OCI-LY1 (cell line): ENCODE measurements at regions not wholly inside any gene's neighbourhood (a gene's known extent, or its start where the extent isn't known, plus 50 kb on each side); places are given as distances from the start of the nearest gene placed in this dataset.

Source experiments
- H2AFZ ChIP-seq: fragments of 200-600 bp; sonication (generic), shearing (Covaris generic); 2 replicates; pipeline ENCODE4 v1.6.0; 2014; ENCODE audit warnings: antibody characterized with exemption, mild to moderate bottlenecking, low read length
- H3F3A ChIP-seq: fragments of 200-600 bp; sonication (generic), shearing (Covaris generic); 2 replicates; pipeline ENCODE4 v1.6.0; 2014; ENCODE audit warnings: mild to moderate bottlenecking, antibody characterized with exemption, low read length, moderate library complexity; ENCODE audit not compliant: insufficient read depth
- H3K27ac ChIP-seq: fragments of 200-600 bp; sonication (generic); 2 replicates; pipeline ENCODE4 v1.5.1; 2014; ENCODE audit warnings: low read length, mixed run types, mild to moderate bottlenecking, low read depth; ENCODE audit not compliant: poor library complexity, severe bottlenecking
- H3K27me3 ChIP-seq: fragments of 200-600 bp; sonication (generic); 2 replicates; pipeline ENCODE4 v1.6.0; 2014; ENCODE audit warnings: antibody characterized with exemption, mild to moderate bottlenecking, low read length, moderate library complexity; ENCODE audit not compliant: insufficient read depth
- H3K36me3 ChIP-seq: fragments of 200-600 bp; sonication (generic); 2 replicates; pipeline ENCODE4 v1.6.1; 2014; ENCODE audit warnings: mild to moderate bottlenecking, antibody characterized with exemption, low read length, moderate library complexity, mixed read lengths; ENCODE audit not compliant: insufficient read depth
- H3K4me1 ChIP-seq: fragments of 200-600 bp; sonication (generic); 2 replicates; pipeline ENCODE4 v1.5.1; 2014; ENCODE audit warnings: mild to moderate bottlenecking, low read length, moderate library complexity; ENCODE audit not compliant: insufficient read depth, severe bottlenecking
- H3K4me2 ChIP-seq: fragments of 200-600 bp; sonication (generic), shearing (Covaris generic); 2 replicates; pipeline ENCODE4 v1.6.1; 2014; ENCODE audit warnings: low read length
- H3K4me3 ChIP-seq: fragments of 200-600 bp; sonication (generic); 2 replicates; pipeline ENCODE4 v1.5.1; 2014; ENCODE audit warnings: low read length, low read depth, mild to moderate bottlenecking, mixed read lengths; ENCODE audit not compliant: poor library complexity, severe bottlenecking
- H3K79me2 ChIP-seq: fragments of 200-600 bp; shearing (Covaris generic); 2 replicates; pipeline ENCODE4 v1.6.1; 2016; ENCODE audit warnings: mixed run types, low read length, mixed read lengths; ENCODE audit not compliant: insufficient read depth
- H3K9ac ChIP-seq: fragments of 200-600 bp; sonication (generic), shearing (Covaris generic); 2 replicates; pipeline ENCODE4 v1.6.1; 2014; ENCODE audit warnings: mild to moderate bottlenecking, low read length, mixed read lengths
- H3K9me2 ChIP-seq: fragments of 200-600 bp; sonication (generic), shearing (Covaris generic); 2 replicates; pipeline ENCODE4 v1.6.1; 2014; ENCODE audit warnings: low read depth, mild to moderate bottlenecking, low read length, mixed read lengths
- H3K9me3 ChIP-seq: fragments of 200-600 bp; shearing (Covaris generic); 2 replicates; pipeline ENCODE4 v1.6.1; 2014; ENCODE audit warnings: low read length, mixed read lengths
- H4K20me1 ChIP-seq: fragments of 200-600 bp; sonication (generic), shearing (Covaris generic); 2 replicates; pipeline ENCODE4 v1.6.0; 2016; ENCODE audit warnings: mild to moderate bottlenecking, low read length; ENCODE audit not compliant: insufficient read depth
- EZH2 ChIP-seq: fragments of 200-600 bp; sonication (generic), shearing (Covaris generic); IDR thresholded peaks from 2 replicates; pipeline ENCODE4 v1.8.0; 2017; ENCODE audit warnings: borderline replicate concordance, mixed run types, mild to moderate bottlenecking, antibody characterized with exemption, low read length, moderate library complexity, mixed read lengths
- TF ChIP-seq, protein P1 (sequence below): fragments of 200-600 bp; sonication (generic), shearing (Covaris generic); IDR thresholded peaks from 2 replicates; pipeline ENCODE4 v1.5.1; 2017; ENCODE audit warnings: mild to moderate bottlenecking, antibody characterized with exemption, low read length, moderate library complexity, mixed read lengths

DNA sequence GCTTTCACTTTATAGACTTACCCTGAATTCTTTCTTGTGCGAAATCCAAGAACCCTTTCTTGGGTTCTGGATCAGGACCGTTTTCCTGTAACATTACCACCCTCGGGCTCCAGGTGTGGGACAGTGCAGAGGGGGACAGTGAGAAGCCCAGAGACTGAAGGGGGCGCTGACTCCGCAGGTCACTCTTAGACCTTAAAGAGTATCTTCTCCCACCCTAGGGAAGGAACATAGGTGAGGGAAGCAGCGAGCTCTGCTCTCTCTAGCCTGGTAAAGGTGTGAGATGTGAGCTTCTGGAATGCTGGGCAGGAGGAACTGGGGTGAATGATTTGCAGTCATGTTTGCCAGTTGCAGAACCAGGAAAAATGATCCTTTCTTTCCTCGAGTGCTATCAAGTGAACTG lies 80.8 kb upstream of the ZNF507 start:
- Histone ChIP-seq H3K9me2 (no peaks in the 10 kb centered on the region), H3K27ac (no peak overlapping the region), H3K9ac (no peak overlapping the region), H3F3A (no peaks in the 10 kb centered on the region), H3K27me3 (no peaks in the 10 kb centered on the region; the same call in 1 of the 2 replicates), H3K4me1 (no peaks in the 10 kb centered on the region), H3K36me3 (no peaks in the 10 kb centered on the region), H3K79me2 (no peaks in the 10 kb centered on the region), H4K20me1 (no peaks in the 10 kb centered on the region), H3K4me3 (no peak overlapping the region), H2AFZ (no peak overlapping the region), H3K9me3 (no peaks in the 10 kb centered on the region), H3K4me2 (no peak overlapping the region)
- TF ChIP-seq, protein P1, sequence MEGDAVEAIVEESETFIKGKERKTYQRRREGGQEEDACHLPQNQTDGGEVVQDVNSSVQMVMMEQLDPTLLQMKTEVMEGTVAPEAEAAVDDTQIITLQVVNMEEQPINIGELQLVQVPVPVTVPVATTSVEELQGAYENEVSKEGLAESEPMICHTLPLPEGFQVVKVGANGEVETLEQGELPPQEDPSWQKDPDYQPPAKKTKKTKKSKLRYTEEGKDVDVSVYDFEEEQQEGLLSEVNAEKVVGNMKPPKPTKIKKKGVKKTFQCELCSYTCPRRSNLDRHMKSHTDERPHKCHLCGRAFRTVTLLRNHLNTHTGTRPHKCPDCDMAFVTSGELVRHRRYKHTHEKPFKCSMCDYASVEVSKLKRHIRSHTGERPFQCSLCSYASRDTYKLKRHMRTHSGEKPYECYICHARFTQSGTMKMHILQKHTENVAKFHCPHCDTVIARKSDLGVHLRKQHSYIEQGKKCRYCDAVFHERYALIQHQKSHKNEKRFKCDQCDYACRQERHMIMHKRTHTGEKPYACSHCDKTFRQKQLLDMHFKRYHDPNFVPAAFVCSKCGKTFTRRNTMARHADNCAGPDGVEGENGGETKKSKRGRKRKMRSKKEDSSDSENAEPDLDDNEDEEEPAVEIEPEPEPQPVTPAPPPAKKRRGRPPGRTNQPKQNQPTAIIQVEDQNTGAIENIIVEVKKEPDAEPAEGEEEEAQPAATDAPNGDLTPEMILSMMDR = no peak
- no peak for TF ChIP-seq EZH2

DNA sequence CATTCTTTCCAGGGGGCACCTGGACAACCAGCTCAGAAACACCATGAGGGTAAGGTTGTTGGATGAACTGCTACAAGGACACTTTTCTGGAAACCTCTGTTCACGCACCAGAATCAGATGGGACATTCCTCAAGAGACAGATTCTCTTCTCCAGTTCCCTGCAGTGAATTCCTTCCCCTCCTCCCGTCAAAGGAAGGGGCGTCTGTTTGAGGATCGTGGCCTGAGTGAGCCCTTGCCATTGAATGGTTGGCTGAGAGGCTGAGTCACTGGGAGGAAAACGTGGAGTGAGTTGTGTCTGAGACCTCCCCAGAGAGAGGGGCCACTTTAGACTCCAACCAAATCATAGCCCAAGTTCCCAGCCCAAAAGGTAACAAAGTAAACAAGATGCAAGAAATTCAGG lies 79.4 kb upstream of the ZNF507 start:
- H3K27me3 ChIP-seq = no peaks in the 10 kb centered on the region; the same call in 1 of the 2 replicates
- H2AFZ ChIP-seq = no peak overlapping the region
- TF ChIP-seq, protein P1 = no peak
- no peak for TF ChIP-seq EZH2
- H4K20me1 ChIP-seq = no peaks in the 10 kb centered on the region
- H3K4me1 ChIP-seq = no peaks in the 10 kb centered on the region
- H3F3A ChIP-seq = no peaks in the 10 kb centered on the region
- H3K9me3 ChIP-seq = no peaks in the 10 kb centered on the region
- no peak overlapping the region for H3K27ac ChIP-seq
- H3K4me2 ChIP-seq = no peak overlapping the region
- H3K9ac ChIP-seq = no peak overlapping the region
- no peaks in the 10 kb centered on the region for H3K36me3 ChIP-seq
- no peaks in the 10 kb centered on the region for H3K79me2 ChIP-seq
- H3K9me2 ChIP-seq = no peaks in the 10 kb centered on the region
- H3K4me3 ChIP-seq = no peak overlapping the region

DNA sequence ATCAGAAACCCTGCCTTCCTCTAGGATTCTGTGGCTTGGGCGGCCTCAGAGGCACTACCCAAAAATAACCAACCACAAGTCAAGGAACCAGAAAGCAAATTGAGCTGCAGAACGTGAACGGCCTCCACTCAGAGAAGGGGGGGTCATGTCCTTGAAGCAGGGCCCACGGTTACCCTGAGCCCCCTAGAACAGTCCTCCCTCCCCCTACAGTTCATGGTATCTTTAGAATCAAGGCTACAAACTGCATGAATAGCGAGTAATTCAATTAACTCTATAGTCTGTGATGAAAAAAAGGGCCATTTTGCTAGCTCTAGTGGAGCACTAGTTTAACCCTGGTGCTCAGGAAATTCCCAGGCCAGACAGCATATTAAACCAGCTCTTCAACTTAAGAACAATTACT lies 79.0 kb upstream of the ZNF507 start:
- H3K36me3 ChIP-seq = no peaks in the 10 kb centered on the region
- no peak overlapping the region for H3K4me2 ChIP-seq
- H3K9me3 ChIP-seq = no peaks in the 10 kb centered on the region
- no peak overlapping the region for H3K4me3 ChIP-seq
- H3K4me1 ChIP-seq = no peaks in the 10 kb centered on the region
- no peak overlapping the region for H3K27ac ChIP-seq
- no peaks in the 10 kb centered on the region for H3K9me2 ChIP-seq
- no peaks in the 10 kb centered on the region for H4K20me1 ChIP-seq
- no peak overlapping the region for H2AFZ ChIP-seq
- TF ChIP-seq EZH2 = no peak
- TF ChIP-seq, protein P1 = no peak
- no peak overlapping the region for H3K9ac ChIP-seq
- H3K27me3 ChIP-seq = no peaks in the 10 kb centered on the region; the same call in 1 of the 2 replicates
- H3K79me2 ChIP-seq = no peaks in the 10 kb centered on the region
- H3F3A ChIP-seq = no peaks in the 10 kb centered on the region
